GM23338 (cell line): ENCODE measurements at regions not wholly inside any gene's neighbourhood (a gene's known extent, or its start where the extent isn't known, plus 50 kb on each side); places are given as distances from the start of the nearest gene placed in this dataset.

Experiments
- EZH2 ChIP-seq: fragments of 200-600 bp; sonication (generic); IDR thresholded peaks from one replicate; pipeline ENCODE4 v1.8.0; 2017; ENCODE audit warnings: antibody characterized with exemption, mild to moderate bottlenecking, low read depth; ENCODE audit not compliant: unreplicated experiment
- JUNB ChIP-seq: IDR thresholded peaks from one replicate; pipeline ENCODE4 v1.6.1; 2016; ENCODE audit warnings: antibody characterized with exemption; ENCODE audit not compliant: unreplicated experiment
- NANOG ChIP-seq: IDR thresholded peaks from 2 replicates; pipeline ENCODE4 v1.6.1; 2016; ENCODE audit warnings: antibody characterized with exemption, borderline replicate concordance
- REST ChIP-seq: IDR thresholded peaks from one replicate; pipeline ENCODE4 v1.6.1; 2018; ENCODE audit warnings: antibody characterized with exemption; ENCODE audit not compliant: unreplicated experiment
- ZNF114 ChIP-seq: fragments of 250-450 bp; sonication (Bioruptor Pico); IDR thresholded peaks from 2 replicates; pipeline ENCODE4 v1.5.0; 2020; ENCODE audit warnings: mild to moderate bottlenecking, moderate library complexity
- TF ChIP-seq, protein P1 (sequence below), 2 experiments: fragments of 200-600 bp in 1 of 2; sonication (generic) in 1 of 2; conservative IDR thresholded peaks; 2 replicates each; pipeline versions ENCODE4 v1.5.1 to v1.6.1; 2016 to 2017; ENCODE audit warnings: antibody characterized with exemption in 2 of 2, low read depth in 2 of 2, mild to moderate bottlenecking in 2 of 2, moderate library complexity in 1 of 2

DNA sequence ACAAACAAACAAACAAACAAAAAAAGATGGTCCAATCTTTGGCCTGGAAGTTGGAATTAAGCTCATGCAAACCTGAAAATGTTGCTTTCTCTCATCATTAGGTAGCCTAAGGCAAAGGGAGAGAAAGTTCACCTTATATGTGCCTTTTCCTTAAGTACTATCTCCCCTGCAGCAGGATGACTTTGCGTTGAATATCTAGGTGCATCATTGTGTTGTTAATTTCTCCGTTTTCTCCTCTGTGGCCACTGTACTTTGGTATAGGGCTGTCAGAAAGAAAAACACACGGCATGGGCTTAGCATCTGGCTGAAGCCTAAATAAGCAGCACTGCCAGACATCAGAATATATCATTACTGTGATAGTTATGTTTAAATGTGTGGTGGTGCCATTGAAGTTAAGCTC lies 345.5 kb downstream of the BCAT1 start:
- TF ChIP-seq, protein P1, sequence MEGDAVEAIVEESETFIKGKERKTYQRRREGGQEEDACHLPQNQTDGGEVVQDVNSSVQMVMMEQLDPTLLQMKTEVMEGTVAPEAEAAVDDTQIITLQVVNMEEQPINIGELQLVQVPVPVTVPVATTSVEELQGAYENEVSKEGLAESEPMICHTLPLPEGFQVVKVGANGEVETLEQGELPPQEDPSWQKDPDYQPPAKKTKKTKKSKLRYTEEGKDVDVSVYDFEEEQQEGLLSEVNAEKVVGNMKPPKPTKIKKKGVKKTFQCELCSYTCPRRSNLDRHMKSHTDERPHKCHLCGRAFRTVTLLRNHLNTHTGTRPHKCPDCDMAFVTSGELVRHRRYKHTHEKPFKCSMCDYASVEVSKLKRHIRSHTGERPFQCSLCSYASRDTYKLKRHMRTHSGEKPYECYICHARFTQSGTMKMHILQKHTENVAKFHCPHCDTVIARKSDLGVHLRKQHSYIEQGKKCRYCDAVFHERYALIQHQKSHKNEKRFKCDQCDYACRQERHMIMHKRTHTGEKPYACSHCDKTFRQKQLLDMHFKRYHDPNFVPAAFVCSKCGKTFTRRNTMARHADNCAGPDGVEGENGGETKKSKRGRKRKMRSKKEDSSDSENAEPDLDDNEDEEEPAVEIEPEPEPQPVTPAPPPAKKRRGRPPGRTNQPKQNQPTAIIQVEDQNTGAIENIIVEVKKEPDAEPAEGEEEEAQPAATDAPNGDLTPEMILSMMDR (conservative IDR thresholded peaks at IDR 0.05; ENCODE audit: low read depth in 2 of 2) = no peak
- TF ChIP-seq EZH2 (no peak), ZNF114 (CRISPR knock-in tag) (no peak), REST (no peak), NANOG (no peak), JUNB (no peak)
